Liver (tissue), 3 donors: ENCODE measurements at regions not wholly inside any gene's neighbourhood (a gene's known extent, or its start where the extent isn't known, plus 50 kb on each side); places are given as distances from the start of the nearest gene placed in this dataset.

ENCODE experiments used
- ATF3 ChIP-seq: IDR thresholded peaks from 2 replicates; pipeline ENCODE4 v1.6.1; 2016; ENCODE audit warnings: antibody characterized with exemption
- CTCF ChIP-seq: fragments of 150-350 bp; IDR thresholded peaks from 2 replicates; pipeline ENCODE4 v1.5.1; 2017; ENCODE audit warnings: improper control_type of control experiment, low read depth, low read length; ENCODE audit not compliant: missing input control
- GABPA ChIP-seq, 2 donors: IDR thresholded peaks in 1 of 2; conservative IDR thresholded peaks in 1 of 2; 2 replicates each; pipeline ENCODE4 v1.6.1; 2016; ENCODE audit warnings: antibody characterized with exemption in 2 of 2, mild to moderate bottlenecking in 1 of 2, moderate library complexity in 1 of 2
- JUND ChIP-seq, 2 donors: IDR thresholded peaks; 2 replicates each; pipeline ENCODE4 v1.6.1; 2016; ENCODE audit warnings: antibody characterized with exemption in 2 of 2
- MAX ChIP-seq: IDR thresholded peaks from 2 replicates; pipeline ENCODE4 v1.6.1; 2016; ENCODE audit warnings: antibody characterized with exemption
- RAD21 ChIP-seq, 2 donors: IDR thresholded peaks; 2 replicates each; pipeline ENCODE4 v1.6.1; 2016; ENCODE audit warnings: antibody characterized with exemption in 2 of 2, mild to moderate bottlenecking in 2 of 2
- REST ChIP-seq: IDR thresholded peaks from 2 replicates; pipeline ENCODE4 v1.6.1; 2016; ENCODE audit warnings: antibody characterized with exemption, mild to moderate bottlenecking
- TAF1 ChIP-seq: conservative IDR thresholded peaks from 2 replicates; pipeline ENCODE4 v1.6.1; 2016; ENCODE audit warnings: antibody characterized with exemption, mild to moderate bottlenecking
- YY1 ChIP-seq: IDR thresholded peaks from 2 replicates; pipeline ENCODE4 v1.6.1; 2016; ENCODE audit warnings: antibody characterized with exemption, mild to moderate bottlenecking
- ZBTB33 ChIP-seq: IDR thresholded peaks from 2 replicates; pipeline ENCODE4 v1.6.1; 2016; ENCODE audit warnings: antibody characterized with exemption
- donor health status: healthy.
- donor health status: healthy.

- TF ChIP-seq CTCF (no peak), YY1 (no peak), GABPA (IDR thresholded peaks at IDR 0.05 in 1 of 2, conservative IDR thresholded peaks at IDR 0.05 in 1 of 2) (no peak), ATF3 (no peak), MAX (no peak), TAF1 (no peak), RAD21 (IDR thresholded peaks at IDR 0.05) (no peak), JUND (IDR thresholded peaks at IDR 0.05) (no peak), REST (no peak), ZBTB33 (no peak)
Observed at GRCh38 chr18:28718696-28719095, 541.8 kb upstream of the CDH2 start.
